Activated CD4-positive, CD25-positive, alpha-beta regulatory T cell treated with anti-CD3 and anti-CD28 coated beads, Interleukin-2, amount 50 U/mL, for 16 hours (primary cell): ENCODE measurements at regions not wholly inside any gene's neighbourhood (a gene's known extent, or its start where the extent isn't known, plus 50 kb on each side); places are given as distances from the start of the nearest gene placed in this dataset.
"Not testable (repeated sequence)": the region's sequence is repeated elsewhere in the genome, so short reads cannot be mapped to it uniquely, and the experiment has no call there.

Experiments
- DNase-seq: peaks from one replicate; pipeline ENCODE4 v3.0.0-alpha.2; 2020; ENCODE audit warnings: low read depth, low spot score

- no peak for DNase-seq
These were observed 180.6 kb downstream of the FAM43A start for GRCh38 chr3:194866236-194866635.

DNA sequence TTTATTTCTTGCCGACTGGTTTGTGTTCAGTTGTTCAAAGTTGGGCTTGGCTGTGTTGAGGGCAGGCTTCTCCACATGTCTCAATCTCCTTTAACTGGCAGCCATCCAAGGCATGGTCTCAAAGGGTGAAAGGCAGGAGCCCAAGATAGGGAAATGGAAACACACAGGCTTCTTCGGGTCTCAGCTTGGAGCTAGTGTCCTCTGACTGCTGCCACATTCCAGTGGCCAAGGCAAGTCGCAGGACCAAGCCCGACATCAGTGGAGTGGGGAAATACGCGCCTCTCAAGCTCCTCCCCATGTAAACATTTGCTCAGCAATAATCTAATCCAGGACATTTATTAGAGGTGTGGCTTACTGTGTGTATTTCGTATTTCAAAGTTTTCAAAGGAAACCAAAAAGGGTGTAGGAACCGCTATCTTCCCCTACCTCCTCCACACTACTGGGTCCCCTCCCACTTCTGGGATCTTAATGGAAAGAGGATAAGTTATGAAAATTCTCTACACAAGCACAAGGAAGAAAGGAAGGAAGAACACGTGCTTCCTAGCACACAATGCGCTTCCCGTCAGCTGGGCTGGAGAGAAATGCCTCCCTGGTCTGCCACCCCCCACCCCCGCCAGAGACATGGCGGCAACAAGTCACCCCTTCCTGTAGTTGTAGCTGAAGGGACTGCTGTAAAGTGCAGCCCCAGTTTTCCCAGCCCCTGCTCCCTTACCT is 181.7 kb downstream of the FAM43A start:
- DNase-seq, result no peak

DNA sequence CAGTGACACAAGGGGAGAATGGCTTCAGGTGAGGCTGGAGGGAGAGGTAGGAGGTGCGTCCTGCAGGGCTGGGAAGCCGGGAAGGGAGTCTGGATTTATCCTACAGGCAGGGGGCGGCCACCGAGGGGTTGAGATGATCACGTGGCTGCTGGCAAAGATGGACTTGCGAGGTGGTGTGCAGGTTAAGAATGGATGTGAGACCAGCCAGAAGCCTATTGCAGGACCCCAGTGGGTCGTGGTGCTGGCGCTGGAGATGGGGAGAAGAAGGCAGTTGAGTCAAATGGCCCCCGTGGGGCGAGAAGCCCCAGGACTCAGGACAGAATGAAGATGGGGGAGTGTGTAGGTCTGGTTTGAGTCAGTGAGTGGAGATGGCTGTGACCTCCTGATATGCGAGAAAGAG is 183.1 kb downstream of the FAM43A start:
- DNase-seq, result no peak

DNA sequence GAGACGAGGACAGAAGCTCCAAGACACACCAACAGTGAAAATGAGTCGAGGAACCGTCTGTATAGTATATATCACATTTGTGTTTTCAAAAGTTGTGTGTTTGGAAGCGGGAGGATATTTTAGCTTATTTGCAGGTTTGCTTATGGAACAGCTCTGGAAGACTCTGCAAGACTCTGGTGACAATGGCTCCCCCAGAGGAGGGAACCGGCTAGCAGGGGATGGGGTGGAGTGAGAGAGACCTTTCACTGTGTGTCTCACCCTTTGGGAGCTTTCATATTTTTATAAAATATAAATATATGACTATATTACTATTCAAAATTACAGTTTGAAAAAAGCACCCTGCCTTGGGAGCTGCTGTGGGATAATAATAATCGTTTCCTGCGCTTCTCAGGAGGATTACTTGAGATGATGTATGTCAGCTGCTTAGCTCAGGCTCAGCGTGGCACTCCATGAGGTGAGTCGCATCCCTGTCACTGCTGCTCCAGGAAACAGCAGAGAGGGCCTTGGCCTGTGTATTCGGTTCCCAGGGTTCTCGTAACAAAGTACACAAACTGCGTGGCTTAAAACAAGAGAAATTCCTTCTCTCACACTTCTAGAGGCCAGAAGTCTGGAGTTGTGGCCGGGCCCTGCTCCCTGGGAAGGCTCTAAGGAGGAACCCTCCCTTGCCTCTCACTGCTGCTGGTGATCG is 183.9 kb downstream of the FAM43A start:
- no peak for DNase-seq

DNA sequence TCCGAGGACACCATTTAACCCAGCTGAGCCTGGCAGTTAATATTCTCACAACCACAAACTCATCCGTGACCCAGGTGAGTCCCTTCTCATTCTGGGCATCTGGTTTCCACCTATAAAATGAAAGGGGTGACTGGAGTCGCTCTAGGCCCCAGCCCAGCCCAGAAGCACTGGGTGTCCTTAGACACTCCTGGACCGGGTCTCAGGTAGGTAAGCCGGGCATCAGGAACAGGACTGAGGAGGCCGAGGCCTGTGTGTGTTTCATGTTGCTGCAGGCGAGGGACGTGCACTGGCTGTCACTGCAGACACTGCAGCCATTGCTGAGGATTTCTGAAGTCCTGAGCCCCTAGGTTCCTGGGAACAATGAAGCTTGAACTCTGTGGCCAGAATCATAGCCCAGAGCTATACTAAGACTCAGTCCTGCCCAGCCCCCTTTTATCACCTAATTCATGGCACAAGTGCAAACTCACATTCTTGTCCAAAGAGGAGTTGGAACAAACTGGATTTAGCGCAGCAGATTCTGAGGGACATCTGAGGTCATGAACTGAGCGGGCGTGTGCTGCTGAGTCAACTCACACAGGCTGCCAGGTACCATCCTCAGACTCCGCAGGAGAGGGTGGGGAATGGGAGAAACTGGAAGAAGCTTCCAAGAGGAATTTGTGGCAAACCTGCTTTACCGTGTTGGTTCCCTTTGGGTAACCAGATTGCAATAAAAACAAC is 184.9 kb downstream of the FAM43A start:
- no peak for DNase-seq

DNA sequence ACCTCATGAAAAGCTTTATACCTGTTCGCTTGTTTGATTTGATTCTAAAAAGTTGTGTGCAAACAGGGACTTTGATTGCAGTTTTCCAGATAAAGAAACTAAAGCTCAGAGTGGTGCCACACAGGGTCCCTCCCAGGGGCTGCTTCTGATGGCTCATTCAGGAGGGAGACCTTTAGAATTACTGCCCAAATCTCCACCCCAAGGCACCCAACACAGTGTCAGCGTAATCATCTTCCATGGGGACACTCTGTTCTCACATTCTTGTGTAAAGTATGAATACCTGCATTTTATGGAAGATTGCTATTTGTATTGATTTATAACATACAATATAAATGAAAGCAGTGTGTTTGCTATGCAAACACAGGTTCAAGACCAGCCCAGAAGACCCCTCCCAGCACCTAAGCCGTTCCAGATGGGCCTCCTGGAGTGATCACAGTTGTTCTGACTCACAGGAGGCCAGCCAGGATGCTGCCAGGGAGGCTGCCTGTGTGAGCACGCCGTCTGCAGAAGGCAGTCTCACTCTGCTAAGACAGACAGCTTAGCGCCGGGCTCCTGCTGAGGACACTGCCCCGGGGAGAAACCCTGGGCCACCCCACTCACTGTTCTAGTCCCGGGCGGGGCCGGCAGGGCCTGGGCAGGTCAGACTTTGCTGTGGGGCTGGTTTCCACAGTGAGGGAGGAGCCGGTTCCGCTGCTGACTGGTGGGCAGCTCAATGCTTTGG is 185.6 kb downstream of the FAM43A start:
- DNase-seq, result no peak

- DNase-seq, result no peak
These were observed 186.4 kb downstream of the FAM43A start for GRCh38 chr3:194871864-194872668.

DNA sequence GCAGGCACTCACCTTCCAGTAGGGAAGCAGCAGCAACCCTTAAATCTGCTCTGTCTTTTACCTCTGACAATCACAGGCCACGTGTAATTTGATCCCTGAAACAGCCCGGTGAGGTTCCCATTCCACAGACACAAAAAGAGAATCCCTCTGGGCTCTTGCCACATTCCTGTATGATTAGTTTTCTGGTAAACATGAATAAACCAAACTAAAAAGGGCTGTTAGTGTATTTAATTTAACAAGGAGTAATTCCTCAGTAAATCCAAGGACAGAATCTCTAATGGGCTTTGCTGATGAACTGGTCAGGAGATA is 186.9 kb downstream of the FAM43A start:
- no peak for DNase-seq

GRCh38 chr3:194873474-194873873 is 187.8 kb downstream of the FAM43A start:
- DNase-seq, result not testable (repeated sequence)

DNA sequence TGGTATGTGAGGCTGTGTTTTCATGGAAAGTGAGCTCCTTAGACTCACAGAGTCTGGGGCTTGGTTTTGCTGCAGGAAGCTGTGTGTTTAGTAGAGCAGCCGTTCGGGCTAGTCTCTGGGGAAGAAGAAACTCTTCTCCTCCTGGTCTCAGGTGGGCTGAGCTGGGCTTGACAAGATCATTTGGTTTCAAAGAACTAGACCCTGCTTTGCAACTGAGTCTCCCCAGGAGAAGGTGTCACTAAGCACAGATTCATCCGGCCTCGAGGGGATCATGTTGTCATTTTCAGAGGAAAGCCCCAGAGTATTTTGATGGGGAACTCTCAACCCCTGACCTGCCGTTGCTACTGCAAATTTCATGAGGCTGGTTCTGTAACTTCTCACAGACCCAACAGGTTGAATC is 188.5 kb downstream of the FAM43A start:
- no peak for DNase-seq

GRCh38 chr3:194874783-194875182 is 189.1 kb downstream of the FAM43A start:
- no peak for DNase-seq

DNA sequence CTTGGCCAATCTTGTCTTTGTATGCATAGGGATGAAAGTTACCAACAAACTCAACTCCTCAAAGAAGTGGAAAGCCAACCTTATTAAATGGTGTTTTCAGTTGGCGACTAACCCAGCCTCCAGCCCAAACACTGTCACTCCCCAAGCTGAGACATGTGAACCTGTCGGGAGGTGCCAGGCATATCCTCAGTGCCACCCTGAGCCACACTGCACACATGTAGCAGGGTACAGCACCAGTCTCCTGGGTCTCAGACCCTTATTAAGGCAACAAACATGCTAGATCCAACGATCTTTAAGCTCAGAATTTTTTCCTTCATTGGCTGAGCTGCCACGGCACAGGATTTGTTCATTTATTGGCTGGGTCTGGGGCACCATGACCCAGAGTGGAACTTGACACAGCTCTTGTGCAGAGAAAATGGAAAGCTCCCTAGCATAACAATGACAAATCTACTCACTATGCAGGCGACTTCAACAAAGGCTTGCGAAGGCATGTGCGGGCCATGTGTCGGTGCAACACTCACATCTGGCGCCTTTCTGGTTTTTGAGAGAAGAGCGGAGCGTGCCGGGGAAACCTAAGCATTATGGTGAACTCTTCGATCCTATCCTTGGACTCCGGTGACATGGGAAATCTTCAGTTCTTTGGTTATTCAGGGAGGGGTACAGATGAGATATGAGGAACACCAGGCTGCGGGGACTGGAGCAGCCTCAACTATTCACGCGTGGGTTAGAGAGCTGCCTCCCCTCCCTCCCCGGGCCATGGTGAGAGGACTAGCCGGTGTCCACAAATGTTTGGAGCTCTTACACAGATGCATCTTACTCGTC is 190.1 kb downstream of the FAM43A start:
- DNase-seq, result no peak

DNA sequence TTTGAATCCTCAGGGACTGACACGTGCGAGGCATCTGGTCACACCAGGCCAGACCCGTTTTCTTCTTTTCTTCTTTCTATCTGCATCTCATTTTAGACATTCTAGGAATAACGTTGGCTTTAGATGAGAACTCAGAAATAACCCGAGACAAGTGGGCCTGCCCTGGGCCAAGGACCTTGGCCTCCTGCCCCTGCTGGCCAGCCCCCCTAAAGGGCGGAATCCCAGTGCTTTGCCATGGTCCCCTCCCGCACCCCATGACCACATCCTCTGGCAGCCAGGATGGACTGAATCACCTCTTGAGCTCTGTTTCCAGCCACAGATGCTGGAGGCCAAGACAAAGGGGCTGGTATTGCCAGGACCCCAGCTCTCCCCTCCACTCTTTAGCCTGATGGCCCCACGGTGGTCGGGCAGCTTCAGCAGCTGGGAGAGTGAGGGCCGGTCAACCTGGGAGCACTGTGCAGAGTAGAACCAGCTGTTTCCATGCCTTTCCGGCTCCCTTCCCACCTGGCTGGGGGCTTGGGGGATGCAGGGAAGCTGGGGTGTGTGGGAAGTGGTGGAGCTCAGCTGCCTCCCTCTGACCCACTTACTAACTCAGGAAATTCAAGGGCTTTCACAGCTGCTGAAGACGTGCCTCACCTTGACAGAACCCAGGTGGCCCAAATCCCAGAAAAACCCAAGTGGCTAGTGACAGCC is 190.9 kb downstream of the FAM43A start:
- DNase-seq, result no peak

DNA sequence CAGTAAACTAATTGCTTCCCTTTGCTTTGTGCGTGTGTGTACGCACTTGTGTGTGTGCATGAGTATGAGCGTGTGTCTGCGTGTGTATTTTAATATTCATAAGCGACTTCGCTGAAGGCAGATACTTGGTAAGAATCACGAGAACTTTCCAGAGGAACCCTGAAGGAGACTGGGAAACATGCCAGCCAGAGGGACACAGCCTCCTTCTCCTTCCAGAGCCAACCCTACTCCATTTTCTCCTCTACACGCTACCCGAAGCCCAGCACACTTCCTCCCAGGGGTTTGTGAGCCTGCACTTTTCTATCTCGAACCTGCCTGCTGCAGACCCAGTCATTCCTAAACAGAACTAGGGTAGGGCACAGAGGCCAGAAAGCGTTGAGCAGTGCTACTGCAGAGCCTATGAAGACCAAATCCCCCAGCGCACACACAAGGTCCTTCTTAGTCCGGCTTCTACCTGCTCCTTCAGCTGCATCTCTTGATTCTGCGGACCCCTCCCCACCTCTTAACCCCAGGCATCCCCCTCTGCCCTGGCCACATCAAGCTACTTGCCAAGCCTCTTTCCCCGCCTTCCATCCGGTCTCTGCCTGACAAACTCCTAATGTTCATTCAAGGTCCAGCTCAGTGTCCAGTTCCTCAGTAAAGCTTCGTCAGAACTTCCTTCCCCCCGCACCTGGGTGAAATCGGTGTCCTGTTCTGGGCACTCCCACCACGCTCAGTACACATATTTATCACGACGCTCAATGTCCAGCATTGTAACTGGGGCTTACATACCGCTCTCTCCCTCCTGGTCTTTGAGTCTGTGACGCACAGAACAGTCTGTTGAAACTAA is 191.8 kb downstream of the FAM43A start:
- DNase-seq, result no peak

- no peak for DNase-seq
These were observed 193.6 kb downstream of the FAM43A start for GRCh38 chr3:194879126-194879877.

DNA sequence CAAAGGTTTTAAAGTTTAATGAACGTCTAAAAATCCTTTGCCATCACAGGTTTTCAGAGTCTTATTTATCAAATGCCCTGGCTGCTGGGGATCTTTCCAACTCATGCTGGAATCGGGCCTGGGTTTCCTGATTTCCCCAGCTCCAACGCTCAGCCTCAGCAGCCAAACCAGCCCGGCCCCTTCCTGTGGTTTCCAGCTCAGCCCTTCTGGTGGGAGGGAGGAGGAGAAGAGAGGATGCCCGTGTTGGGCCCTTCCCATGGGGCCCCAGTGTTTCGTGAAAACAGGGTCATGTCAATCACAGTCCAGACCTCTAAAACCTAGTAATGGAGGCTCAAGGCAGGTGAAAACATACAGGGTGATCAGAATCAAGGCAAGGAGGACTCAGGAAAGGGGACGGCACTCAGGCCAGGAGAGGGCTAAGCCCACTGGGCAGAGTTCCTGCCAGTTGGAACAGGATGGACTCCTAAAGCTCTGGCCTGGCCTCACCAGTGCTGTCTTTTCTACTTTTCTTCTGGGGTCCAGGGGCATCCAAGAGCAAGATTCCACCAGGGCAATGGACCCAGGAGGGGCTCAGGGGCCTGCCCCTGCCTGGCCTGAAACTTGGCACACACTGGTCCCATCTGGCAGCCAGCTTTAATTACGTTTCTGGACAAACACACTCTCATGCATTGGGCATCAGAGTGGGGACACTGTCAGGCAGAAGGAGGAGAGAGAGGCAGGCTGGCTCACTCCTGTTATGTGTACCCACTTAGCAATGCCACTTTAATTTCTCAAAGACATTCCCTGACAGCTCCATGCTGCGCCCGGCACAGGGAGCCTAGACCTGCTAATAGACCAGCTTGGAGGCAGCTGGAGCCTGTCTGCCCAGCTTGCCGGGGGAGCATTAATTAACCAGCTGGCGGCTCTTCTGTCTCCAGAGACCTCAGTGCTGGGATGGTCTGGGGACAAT is 194.6 kb downstream of the FAM43A start:
- no peak for DNase-seq
